ENCODE measurements at regions not wholly inside any gene's neighbourhood (a gene's known extent, or its start where the extent isn't known, plus 50 kb on each side); places are given as distances from the start of the nearest gene placed in this dataset.

DNA sequence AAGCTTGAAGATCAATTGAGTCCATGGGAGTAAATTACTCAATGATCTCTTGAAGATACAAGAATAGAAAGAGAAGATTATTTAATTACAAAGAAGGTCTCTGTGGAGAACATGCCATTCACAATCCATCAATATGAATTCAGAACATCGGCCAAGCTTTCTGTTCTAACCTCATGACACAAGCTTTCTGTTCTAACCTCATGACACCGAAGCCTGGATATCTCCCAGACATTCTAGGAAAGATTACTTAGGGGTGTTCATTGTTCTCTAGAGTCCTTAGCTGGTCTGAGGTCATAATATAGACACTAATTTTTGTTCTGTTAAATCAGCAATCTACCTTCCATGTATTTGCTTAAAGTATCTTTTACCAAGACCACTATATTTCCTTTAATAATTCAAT, 95.5 kb downstream of the RDH14 start:
- no peak for DNase-seq

DNA sequence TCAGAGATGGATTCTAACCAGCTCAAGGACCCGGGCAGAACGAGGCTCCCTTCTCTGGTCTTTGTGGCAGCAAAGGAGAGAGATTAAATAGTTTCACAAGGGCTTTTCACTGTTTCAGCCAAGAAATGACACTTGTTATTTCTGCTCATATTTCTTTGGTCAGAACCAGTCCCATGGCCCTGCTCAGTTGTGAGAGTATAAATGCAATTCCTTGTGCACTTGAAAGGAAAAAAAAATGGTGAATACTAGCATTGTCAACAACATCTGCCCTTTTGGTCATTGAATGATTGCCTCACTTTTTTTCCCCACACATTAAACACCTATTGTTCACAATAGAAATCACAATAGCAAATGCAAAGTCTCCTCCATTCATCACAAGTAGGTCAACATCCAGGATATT, 104.4 kb downstream of the RDH14 start:
- no peak for DNase-seq

DNA sequence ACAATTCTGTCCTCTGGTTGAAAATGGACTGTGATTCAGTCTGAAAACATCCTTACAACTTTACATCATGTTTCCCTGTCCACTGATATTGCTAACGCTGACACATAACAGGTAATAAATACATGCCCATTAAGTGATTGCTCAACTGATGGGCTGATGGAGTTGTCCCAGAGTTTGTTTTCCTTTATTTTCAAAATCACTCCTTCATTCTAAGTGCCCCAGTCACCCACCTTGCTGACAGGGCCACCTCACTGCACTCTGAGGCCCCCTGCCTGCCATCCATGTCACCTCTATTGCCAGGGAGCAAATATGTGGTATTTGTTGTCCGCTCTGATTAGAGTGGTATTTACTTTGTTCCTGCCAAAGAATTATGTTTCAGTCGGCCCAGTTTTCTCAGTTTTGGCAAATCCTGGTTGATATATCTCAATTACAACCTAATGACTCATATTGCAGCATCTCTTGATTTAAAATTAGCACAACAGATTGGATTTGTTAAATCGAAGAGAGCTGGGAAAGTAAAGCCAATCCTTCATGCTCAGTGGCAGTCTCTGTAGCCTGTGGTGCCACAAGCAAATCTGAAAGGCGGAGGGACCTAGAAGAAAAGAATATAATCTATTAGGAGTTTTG, 105.1 kb downstream of the RDH14 start:
- no peak for DNase-seq

DNA sequence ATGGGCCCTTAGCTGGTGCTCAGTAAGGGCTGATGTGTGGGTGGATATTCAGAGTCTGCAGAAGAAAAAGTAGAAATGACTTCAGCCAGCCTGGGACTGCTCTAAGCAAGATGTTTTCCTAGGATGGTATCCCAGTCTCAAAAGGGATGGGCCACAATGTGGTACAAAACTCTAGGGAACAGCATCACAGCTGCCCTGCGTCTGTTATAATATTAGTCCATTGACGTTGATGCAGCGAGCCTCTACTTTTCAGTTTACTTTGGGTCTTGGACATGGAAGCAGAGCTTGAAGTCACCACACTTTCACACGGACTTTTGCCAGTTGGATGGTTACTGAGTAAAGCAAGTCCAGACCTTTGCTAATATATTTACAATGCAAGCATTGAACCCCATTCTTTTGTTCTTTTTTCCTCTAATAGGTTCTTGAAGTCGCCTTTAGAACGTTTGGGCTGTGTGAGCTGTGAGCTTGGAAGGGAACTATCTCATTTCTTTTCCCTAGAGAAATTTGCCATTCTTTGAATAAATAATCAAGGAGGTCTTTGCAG, 105.7 kb downstream of the RDH14 start:
- no peak for DNase-seq

DNA sequence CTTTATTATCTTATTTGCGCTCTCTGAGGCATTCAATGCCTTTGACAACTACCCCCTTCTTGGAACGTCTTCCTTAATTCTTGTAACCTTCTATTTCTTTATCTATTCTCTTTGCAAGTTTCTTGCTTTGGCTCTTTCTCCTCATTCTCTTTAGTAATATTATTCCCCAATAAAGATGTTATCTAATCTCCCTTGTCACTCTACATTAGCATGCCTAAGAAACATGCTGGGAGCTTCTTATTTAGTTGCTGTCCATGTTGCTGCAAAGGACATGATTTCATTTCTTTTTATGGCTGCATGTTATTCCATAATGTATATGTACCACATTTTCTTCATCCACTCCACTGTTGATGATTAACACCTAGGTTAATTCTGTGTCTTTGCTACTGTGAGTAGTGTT, 113.7 kb downstream of the RDH14 start:
- no peak for DNase-seq

DNA sequence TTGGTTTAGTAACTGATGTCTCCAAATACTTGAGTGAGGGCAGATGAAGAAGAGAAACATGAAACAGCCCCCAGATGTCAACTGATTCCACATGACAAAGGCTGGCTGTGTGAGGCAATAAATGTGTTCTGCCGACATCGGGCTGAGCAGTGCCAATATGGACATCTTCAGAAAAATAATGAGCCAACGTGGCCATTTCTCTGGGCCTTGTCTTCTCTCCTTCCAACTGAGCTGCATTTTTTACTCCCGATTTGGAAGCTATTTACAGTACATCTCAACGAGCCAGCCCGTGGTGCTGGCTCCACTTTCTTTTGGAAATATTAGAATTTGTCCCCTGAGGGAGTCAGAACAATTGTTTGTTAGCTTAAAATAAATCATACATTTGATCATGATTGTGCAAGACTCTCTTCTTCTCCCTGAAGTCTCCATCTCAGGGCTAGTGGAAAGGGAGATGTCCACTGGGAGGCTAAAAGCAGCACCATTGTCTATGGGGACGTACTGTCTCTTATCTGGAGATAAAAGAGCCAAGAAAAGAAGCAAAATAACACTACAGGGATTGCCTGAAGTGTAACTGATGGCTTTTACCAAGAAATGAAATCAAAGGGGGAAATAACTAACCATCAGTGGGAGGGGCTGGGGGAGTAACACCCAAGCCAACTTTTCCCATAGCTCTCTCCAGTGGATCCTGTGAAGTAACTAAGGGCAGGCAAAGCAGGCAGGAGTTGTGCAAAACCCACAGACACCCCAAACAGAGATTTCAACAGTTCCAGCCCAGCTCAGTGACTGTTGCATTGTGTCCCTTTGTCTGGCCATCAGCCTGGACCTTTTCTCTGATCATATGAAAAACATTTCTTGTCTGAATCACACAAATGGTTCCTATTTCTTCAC, 114.8 kb downstream of the RDH14 start:
- DNase-seq = no peak

DNA sequence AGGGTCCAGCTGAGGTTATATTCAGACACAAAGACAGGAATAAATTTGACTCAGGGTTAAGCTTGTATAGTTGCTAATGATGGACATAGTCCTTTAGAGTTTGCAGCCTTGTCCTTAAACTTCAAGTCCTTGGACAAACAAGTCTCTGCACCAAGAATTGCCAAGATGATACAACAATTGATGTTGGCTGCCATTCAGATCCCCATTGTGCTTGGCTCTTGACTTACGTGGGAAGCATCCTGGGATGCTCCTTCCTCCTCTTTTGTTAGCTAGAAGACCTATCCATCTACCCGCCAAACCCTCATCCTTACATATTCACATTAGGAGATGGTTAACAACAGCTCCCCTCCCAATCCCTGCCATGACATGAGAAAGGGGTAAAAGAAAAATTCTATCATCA, 115.6 kb downstream of the RDH14 start:
- DNase-seq = no peak

DNA sequence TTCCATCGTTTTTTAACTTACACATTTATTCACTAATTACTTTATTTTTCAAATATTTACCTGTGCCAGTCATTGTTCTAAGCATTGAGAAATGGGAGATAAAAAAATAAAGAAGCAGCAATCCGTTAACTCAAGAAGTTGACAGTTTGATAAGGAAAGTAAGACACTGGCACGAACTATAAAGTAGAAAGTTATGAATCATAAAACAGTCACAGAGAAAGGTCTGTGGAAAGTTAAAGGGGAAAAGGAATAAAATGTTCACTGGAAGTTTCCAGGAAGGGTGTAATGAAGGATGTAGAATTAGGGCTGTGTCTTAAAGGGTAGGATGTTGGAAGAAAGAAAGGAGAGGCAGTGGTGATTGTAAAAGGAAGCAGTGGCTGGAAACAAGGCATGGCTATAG, 118.9 kb downstream of the RDH14 start:
- DNase-seq = no peak

DNA sequence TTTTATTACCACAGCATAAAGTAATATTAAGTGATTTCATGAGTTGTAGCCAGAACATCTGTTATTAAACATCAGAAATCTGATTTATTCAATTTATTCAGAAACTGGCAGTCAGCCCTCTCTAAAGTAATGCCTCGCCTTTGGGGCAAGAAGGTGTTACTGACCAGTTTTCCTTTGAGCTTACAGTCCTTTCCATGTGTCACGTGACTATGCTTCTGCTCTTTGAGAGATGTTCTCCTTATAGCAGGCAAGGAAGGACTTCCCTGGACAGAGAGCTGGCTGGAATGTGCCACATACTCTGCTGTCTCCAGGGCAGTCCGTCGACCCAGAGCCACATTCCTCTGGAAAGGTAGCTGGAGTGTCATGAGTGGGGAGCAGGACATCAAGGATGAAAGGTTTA, 119.7 kb downstream of the RDH14 start:
- DNase-seq = no peak

DNA sequence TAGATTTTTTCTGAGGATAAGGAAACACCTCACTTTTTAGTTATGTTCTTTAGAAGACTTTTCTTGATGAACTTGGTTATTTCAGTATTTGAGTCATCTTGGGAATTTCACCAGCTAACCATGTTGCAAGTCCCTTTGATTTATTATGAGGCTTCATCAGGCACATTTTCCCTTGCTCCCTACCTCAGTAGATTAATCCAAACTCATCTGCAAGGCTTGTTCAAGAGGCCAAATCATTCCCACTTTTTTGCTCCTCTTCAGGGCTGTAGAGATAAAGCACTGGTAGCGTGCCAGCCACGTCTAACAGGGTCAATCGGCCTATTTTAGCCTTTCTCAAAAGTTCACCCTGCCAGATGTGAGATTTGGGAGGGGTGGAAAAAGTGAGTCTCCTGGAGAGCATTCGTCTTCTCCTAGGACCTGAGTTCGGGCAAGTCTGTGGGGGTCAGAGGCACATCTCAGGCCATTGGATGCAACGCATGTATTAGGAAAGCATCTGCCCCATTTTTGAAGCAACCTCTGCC, 120.3 kb downstream of the RDH14 start:
- DNase-seq = no peak

DNA sequence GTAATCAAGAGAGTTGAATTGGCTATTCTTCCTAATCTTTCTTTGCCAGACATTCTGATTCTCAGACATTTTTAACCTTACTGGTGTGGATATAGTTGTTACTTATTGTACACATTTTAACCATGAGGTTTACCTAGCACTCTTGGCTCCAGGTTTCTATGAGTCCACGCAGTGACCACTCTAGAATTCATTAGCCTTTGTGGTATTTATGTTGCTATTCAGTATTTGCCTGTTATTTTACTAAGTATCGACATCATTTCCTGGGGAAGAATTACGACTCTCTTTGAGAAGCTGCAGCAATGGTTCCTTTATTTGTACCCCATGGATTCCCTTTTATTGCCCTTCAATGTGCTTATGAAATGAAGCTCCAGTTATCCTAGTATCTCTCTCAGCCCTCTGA, 120.7 kb downstream of the RDH14 start:
- no peak for DNase-seq

DNA sequence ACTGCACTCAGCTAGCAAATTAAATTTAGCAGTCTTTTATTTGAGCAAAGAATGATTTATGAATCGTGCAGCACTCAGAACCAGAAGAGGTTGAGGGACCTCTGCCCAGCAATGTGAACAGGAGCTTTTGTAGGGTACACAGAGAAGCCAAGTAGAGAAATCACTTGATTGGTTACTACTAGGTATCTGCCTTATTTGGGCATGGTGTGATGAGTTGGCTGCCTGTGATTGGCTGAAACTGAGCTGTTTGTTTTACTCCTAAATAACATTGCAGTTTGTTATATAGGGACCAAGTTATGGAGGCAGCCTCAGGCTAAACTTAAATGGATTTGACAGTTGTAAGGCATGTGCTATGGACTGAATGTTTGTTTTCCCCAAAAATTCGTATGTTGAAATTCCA, 122.5 kb downstream of the RDH14 start:
- no peak for DNase-seq

DNA sequence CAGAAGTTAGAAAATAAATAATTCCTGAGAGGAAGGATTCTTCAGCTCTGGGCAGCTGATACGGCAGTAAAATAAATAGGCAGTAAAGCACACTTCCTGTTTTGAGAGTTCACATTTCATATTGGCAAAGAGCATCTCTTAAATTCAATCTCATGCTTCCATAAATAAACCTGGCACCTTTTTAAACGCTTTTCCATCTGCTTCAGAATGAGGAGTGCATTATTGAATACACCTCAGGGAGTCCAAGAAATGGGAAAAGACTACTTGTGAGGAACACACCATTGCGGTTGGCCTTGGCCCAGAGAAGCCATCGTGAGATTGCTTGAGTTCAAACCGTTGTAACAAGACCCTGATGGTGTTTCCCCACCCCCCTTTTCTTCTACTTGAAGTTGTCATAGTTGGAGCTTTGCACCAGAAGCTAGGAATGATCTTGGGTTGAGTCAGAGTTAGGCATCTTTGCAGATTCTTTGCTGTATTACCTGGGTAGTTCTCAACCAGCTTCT, 123.9 kb downstream of the RDH14 start:
- no peak for DNase-seq

DNA sequence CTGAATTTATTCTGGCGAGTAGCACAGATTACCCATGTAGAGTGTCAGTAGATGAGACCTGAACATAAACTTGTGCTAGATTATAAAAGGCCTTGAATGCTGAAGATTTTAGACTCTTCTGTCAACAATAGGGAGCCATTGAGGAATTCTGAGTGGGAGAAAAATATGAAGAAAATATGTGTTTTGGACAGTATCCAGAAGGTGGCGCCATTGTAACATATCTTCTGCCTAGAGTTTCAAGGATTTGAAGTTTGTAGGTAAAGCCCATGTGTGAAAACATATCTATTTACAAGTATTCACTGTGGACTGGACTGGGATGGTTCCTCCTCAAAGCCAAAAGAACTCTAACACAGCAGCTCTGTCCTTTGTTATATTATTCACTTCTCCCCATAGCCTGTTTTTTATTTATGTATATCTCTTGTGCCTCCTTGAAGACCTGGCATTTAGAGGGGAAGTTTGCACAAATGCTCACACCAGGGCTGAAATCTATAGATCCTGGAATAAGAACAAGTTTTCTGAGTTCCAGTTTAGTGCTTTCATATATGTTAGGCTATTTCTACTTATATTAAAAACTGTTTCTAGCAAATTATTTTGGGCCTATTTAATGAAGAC, 124.9 kb downstream of the RDH14 start:
- peak; percentile 16 for DNase-seq

DNA sequence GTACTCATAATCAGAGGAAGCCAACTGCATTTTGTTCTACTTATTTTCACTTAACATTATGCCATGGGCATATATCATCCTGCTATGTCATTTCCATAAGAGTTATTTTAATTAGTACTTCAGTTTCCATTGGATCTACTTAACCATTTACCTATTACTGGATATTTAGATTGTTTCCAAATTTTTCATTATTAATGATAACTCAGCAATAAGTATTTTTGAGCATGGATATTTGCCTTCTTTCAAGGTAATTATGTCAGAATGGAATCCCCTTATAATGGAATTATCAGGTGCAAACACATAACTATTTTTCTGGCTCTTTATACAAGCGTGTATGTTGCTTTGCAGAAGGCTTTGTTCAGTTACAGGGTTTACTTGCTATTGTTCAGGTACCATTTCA, 126.6 kb downstream of the RDH14 start:
- no peak for DNase-seq

DNA sequence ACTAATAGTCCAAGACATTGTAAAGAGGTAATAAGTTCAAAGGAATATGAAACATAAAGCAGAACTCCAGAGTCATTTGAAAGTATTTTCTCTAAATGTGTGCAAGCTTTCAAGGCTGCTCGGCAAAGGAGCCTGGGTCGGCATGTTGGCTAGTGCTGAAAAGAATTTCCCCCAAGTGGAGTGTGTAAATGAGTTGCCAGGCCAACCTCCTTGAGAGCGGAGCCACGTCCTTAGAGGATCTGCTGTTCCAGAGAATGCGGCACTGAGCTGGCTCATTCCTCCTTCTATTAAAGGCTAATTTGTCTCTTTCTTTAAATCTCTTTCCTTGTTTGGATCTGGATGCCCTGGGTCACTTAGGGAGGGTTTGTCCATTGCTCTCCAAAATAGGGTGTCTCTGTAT, 127.5 kb downstream of the RDH14 start:
- DNase-seq = no peak

DNA sequence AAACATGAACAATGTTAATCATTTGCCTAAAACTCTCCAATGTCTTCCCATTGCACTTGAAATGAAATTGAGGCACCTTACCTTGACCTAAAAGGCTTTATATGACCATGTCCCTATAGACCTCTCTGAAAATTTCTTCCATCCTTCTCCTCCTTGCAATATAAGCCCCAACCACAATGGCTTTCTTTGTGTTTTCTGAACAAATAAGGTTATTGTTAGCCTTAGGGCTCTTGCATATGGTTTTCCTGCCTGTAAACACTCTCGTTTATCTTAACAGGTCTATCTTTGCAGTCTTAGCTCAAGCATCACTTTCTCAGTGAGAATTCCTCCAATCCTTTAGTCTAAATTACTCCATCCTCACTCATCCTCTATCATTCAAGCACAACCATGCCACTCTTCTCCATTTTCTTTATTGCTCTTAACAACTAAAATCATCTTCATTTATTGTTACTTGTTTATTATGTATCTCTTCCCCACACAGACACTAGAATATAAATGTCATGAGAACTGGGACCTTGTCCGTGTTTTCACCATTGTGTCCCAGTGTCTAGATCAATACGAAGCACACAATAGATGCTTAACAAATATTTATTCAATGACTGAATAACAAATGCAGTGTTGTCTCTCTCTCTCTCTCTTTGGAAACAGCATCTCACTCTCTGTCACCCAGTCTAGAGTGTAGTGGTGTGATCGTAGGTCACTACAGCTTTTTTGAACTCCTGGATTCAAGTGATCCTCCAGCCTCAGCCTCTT, 129.3 kb downstream of the RDH14 start:
- DNase-seq = no peak

DNA sequence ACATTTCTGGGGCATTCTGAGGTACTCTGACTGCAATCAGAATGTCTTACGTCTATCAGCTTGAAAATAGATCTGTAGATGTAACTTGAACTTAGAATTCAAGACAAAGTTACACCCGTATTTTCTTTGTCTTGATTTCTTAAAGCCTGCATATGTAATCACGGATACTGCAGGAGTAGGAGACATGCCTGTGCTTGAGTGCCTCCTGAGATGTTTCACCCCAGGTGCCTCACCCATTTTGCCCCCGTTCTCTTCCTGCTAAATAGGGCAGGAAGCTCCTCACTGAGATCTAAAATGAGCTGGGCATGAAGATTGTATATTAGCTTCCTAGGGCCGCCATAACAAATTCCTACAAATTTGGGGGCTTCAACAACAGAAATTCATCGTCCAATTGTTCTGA, 131.9 kb downstream of the RDH14 start:
- no peak for DNase-seq

DNA sequence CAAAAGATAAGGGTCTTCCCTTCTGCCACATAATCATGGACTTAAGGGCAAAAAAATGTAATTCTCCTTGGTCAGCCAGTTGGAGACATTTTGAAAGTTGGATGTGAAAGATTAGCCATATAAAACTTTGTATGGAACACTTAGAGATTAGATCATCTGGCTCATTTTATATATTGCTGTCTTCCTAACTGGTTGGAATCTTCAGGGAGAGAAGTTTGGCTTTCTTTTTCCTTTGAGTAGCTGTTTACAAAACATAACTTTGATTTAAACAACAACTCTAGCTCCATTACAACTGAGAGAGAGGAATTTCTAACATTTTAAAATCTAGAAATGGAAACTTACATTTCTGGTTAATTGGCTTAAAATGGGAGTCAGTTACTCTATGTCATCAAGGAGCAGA, 132.7 kb downstream of the RDH14 start:
- DNase-seq = no peak

DNA sequence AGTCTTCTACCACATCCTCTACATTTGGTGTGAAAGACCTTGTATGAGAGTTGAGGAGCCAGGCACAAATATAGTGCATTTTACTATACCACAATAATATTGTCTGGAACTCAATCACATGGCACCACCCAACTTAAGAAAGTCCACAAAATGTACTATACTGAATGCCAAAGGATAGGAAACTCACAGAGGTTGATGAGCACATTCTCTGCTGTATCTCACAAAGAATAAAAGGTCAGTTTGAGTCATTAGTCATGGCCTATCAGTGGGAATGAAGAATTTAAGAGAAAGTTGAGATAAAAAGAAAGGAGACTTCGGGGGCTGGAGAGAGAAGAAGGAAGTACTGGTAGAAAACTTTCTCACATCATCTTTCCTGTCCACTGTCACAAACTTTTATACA, 134.3 kb downstream of the RDH14 start:
- no peak for DNase-seq

DNA sequence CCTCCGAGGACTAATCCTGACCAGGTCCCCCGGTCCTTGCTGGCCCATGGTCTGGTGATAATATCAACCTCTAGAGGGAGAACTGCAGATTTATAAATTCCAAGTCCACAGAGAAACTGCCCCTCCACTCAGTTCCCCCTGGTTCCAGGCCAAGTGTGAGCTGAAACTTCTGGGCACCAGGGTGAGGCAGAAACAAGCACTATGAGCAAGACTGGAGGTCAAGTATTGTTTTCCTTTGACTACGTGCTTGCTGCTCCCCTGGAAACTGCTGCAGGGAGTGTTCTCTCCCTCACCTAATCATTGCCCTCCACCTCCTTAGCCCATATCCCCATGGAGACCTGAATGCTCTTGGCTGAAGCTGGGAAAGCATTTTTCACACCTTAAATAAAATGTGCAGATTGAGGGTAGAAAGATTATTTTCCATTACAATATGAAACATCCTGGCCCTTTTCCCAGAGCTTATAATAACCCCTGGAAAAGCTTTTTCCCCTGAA, 135.2 kb downstream of the RDH14 start:
- DNase-seq = no peak

DNA sequence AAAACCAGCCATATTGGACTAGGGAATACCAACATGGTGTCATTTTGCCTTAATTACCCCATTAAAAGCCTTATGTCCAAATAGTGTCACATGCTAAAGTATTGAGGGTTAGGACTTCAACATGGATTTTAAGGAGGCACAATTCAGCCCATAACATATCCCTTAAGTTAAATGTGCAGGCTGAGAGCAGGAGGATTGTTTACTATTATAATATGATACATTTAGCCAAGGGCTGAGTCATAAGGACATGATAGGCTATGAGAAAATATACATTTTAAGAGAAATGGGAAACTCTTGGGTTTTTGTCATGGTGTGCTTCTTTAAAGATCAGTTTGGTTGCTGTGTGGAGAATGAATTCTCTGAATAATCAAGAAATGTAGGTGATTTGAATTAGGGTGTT, 136.8 kb downstream of the RDH14 start:
- DNase-seq = no peak
